Parathyroid adenoma (tissue), 2 donors: ENCODE measurements at regions not wholly inside any gene's neighbourhood (a gene's known extent, or its start where the extent isn't known, plus 50 kb on each side); places are given as distances from the start of the nearest gene placed in this dataset.
"Not testable (repeated sequence)": the region's sequence is repeated elsewhere in the genome, so short reads cannot be mapped to it uniquely, and the experiment has no call there.

Experiments used
- H2AFZ ChIP-seq: fragments of 300-600 bp; sonication (generic); one replicate; pipeline ENCODE4 v1.7.0; 2017; ENCODE audit warnings: antibody characterized with exemption, mild to moderate bottlenecking
- H3K27ac ChIP-seq: fragments of 300-600 bp; sonication (generic); one replicate; pipeline ENCODE4 v1.7.0; 2017
- H3K27me3 ChIP-seq: fragments of 300-600 bp; sonication (generic); one replicate; pipeline ENCODE4 v1.7.0; 2017; ENCODE audit warnings: low read length; ENCODE audit not compliant: control insufficient read depth, insufficient read depth
- H3K36me3 ChIP-seq: fragments of 300-600 bp; sonication (generic); one replicate; pipeline ENCODE4 v1.7.0; 2017; ENCODE audit warnings: low read length; ENCODE audit not compliant: control insufficient read depth, insufficient read depth
- H3K4me1 ChIP-seq: fragments of 300-600 bp; sonication (generic); one replicate; pipeline ENCODE4 v1.7.0; 2017; ENCODE audit warnings: control low read depth
- H3K4me2 ChIP-seq: fragments of 300-600 bp; sonication (generic); one replicate; pipeline ENCODE4 v1.7.0; 2017; ENCODE audit warnings: low read length
- H3K4me3 ChIP-seq: fragments of 300-600 bp; sonication (generic); one replicate; pipeline ENCODE4 v1.7.0; 2017; ENCODE audit warnings: low read depth, low read length
- H3K79me2 ChIP-seq: fragments of 300-600 bp; sonication (generic); one replicate; pipeline ENCODE4 v1.7.0; 2017; ENCODE audit warnings: control low read depth
- H3K9ac ChIP-seq: fragments of 300-600 bp; sonication (generic); one replicate; pipeline ENCODE4 v1.7.0; 2017; ENCODE audit warnings: mild to moderate bottlenecking
- H3K9me3 ChIP-seq: fragments of 300-600 bp; sonication (generic); one replicate; pipeline ENCODE4 v1.7.0; 2017; ENCODE audit warnings: low read length; ENCODE audit not compliant: control insufficient read depth
- TF ChIP-seq, protein P1 (sequence below): fragments of 300-600 bp; sonication (generic); IDR thresholded peaks from one replicate; pipeline ENCODE4 v1.7.0; 2017; ENCODE audit warnings: antibody characterized with exemption, mild to moderate bottlenecking
- donor health status: primary hyperparathyroidism.

GRCh38 chr1:88502886-88503285, 181.2 kb upstream of the PKN2 start:
- H2AFZ ChIP-seq = no peak overlapping the region
- no peaks in the 10 kb centered on the region for H3K36me3 ChIP-seq
- H3K9ac ChIP-seq = no peak overlapping the region
- H3K79me2 ChIP-seq = no peaks in the 10 kb centered on the region
- no peak overlapping the region for H3K4me2 ChIP-seq
- no peaks in the 10 kb centered on the region for H3K9me3 ChIP-seq
- H3K27me3 ChIP-seq = no peaks in the 10 kb centered on the region
- H3K27ac ChIP-seq = no peak overlapping the region
- TF ChIP-seq, protein P1, sequence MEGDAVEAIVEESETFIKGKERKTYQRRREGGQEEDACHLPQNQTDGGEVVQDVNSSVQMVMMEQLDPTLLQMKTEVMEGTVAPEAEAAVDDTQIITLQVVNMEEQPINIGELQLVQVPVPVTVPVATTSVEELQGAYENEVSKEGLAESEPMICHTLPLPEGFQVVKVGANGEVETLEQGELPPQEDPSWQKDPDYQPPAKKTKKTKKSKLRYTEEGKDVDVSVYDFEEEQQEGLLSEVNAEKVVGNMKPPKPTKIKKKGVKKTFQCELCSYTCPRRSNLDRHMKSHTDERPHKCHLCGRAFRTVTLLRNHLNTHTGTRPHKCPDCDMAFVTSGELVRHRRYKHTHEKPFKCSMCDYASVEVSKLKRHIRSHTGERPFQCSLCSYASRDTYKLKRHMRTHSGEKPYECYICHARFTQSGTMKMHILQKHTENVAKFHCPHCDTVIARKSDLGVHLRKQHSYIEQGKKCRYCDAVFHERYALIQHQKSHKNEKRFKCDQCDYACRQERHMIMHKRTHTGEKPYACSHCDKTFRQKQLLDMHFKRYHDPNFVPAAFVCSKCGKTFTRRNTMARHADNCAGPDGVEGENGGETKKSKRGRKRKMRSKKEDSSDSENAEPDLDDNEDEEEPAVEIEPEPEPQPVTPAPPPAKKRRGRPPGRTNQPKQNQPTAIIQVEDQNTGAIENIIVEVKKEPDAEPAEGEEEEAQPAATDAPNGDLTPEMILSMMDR = no peak
- no peaks in the 10 kb centered on the region for H3K4me1 ChIP-seq
- no peak overlapping the region for H3K4me3 ChIP-seq

DNA sequence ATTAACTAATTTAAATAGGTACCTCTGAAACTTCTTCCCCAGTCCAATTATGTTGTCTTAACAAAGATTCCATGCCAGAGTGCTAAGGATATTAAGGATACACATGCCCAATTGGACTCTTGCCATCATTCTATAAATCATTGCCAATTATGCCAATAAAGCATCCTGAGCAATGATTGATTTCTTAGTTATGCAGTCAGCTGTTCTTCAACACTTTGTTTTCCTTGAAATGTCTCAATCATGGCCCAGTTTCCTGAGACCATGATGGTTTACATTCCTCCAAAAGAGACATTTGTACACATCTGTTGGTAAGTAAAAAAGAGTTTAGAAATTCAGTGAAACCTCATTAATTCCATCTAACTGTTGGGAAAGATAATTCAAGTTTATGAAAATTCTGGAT, 180.4 kb upstream of the PKN2 start:
- Histone ChIP-seq H2AFZ (no peak overlapping the region), H3K4me1 (no peaks in the 10 kb centered on the region), H3K27ac (no peak overlapping the region), H3K79me2 (no peaks in the 10 kb centered on the region), H3K27me3 (no peaks in the 10 kb centered on the region), H3K9me3 (no peaks in the 10 kb centered on the region), H3K9ac (no peak overlapping the region), H3K4me2 (no peak overlapping the region), H3K36me3 (no peaks in the 10 kb centered on the region), H3K4me3 (no peak overlapping the region)
- TF ChIP-seq, protein P1 = no peak

- no peaks in the 10 kb centered on the region for H3K27me3 ChIP-seq
- no peak overlapping the region for H2AFZ ChIP-seq
- H3K9ac ChIP-seq = no peak overlapping the region
- no peaks in the 10 kb centered on the region for H3K79me2 ChIP-seq
- no peak overlapping the region for H3K4me2 ChIP-seq
- no peak overlapping the region for H3K27ac ChIP-seq
- no peaks in the 10 kb centered on the region for H3K36me3 ChIP-seq
- no peaks in the 10 kb centered on the region for H3K4me1 ChIP-seq
- TF ChIP-seq, protein P1 = no peak
- no peak overlapping the region for H3K4me3 ChIP-seq
- H3K9me3 ChIP-seq = no peaks in the 10 kb centered on the region
Observed at GRCh38 chr1:88504601-88505000, 179.5 kb upstream of the PKN2 start.

GRCh38 chr1:88509379-88509778, 174.7 kb upstream of the PKN2 start:
- no peak overlapping the region for H3K4me3 ChIP-seq
- H3K9me3 ChIP-seq = no peaks in the 10 kb centered on the region
- no peaks in the 10 kb centered on the region for H3K79me2 ChIP-seq
- TF ChIP-seq, protein P1 = no peak
- H2AFZ ChIP-seq = no peak overlapping the region
- H3K4me2 ChIP-seq = no peak overlapping the region
- H3K36me3 ChIP-seq = no peaks in the 10 kb centered on the region
- H3K9ac ChIP-seq = no peak overlapping the region
- H3K4me1 ChIP-seq = no peaks in the 10 kb centered on the region
- no peak overlapping the region for H3K27ac ChIP-seq
- no peaks in the 10 kb centered on the region for H3K27me3 ChIP-seq

- H3K4me3 ChIP-seq = no peak overlapping the region
- no peaks in the 10 kb centered on the region for H3K79me2 ChIP-seq
- H3K9me3 ChIP-seq = no peaks in the 10 kb centered on the region
- no peaks in the 10 kb centered on the region for H3K27me3 ChIP-seq
- no peak overlapping the region for H3K4me2 ChIP-seq
- TF ChIP-seq, protein P1 = no peak
- H3K9ac ChIP-seq = no peak overlapping the region
- no peak overlapping the region for H2AFZ ChIP-seq
- no peaks in the 10 kb centered on the region for H3K36me3 ChIP-seq
- H3K27ac ChIP-seq = no peak overlapping the region
- H3K4me1 ChIP-seq = no peaks in the 10 kb centered on the region
Observed at GRCh38 chr1:88514544-88515060, 169.5 kb upstream of the PKN2 start.

DNA sequence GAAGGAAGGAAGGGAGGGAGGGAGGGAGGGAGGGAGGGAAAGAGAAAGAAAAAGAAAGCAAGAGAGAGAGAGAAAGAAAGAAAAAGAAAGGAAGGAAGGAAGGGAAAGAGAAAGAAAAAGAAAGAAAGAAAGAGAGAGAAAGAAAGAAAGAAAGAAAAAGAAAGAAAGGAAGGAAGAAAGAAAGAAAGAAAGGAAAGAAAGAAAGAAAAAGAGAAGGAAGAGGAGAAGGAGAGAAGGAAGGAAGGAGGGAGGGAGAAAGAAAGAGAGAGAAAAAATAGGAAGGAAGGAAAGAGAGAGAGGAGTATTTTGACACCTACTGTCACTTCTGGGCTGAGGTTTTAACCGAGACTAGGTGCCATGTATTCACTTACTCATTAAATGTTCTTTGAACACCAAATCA, 166.6 kb upstream of the PKN2 start:
- H3K27ac ChIP-seq, H3K36me3 ChIP-seq, H3K4me2 ChIP-seq, H3K9me3 ChIP-seq, H3K4me3 ChIP-seq, H2AFZ ChIP-seq, H3K9ac ChIP-seq, H3K4me1 ChIP-seq, H3K79me2 ChIP-seq, H3K27me3 ChIP-seq: not testable (repeated sequence)
